ENCODE measurements at regions not wholly inside any gene's neighbourhood (a gene's known extent, or its start where the extent isn't known, plus 50 kb on each side); places are given as distances from the start of the nearest gene placed in this dataset.

- WGBS, 2 donors: 75 to 76% methylated on average over 5 of the region's 5 CpGs
- no peak for FAIRE-seq
- intact Hi-C loops (cut with DNase I): no loop called here
Observed at GRCh38 chr12:4148418-4149056, 125.0 kb upstream of the CCND2 start.

GRCh38 chr12:4147031-4147481, 126.5 kb upstream of the CCND2 start:
- Histone ChIP-seq H3K36me3 (no peaks in the 10 kb centered on the region), H3K4me3 (no peak overlapping the region), H3K27me3 (no peaks in the 10 kb centered on the region), H3K9me3 (no peaks in the 10 kb centered on the region), H3K4me1 (no peaks in the 10 kb centered on the region), H3K27ac (no peak overlapping the region)
- no peak for FAIRE-seq
- intact Hi-C loops (cut with DNase I): no loop called here
- DNase-seq: no peak
- no peak for TF ChIP-seq CTCF (IDR thresholded peaks at IDR 0.05)
- 71 to 78% methylated on average over 7 of the region's 7 CpGs for WGBS, 2 donors
- no peak for ATAC-seq

More at GRCh38 chr12:4148418-4149056, 125.0 kb upstream of the CCND2 start:
- peak in 2 of 6 donors; percentile 31 to 34 for DNase-seq
- ATAC-seq: peak in 2 of 4 donors; percentile 25 to 73
- TF ChIP-seq CTCF (IDR thresholded peaks at IDR 0.05): no peak
- Histone ChIP-seq H3K27ac (no peak overlapping the region), H3K4me1 (no peaks in the 10 kb centered on the region), H3K27me3 (no peaks in the 10 kb centered on the region), H3K36me3 (no peaks in the 10 kb centered on the region), H3K9me3 (no peaks in the 10 kb centered on the region), H3K4me3 (no peak overlapping the region)

- no peaks in the 10 kb centered on the region for H3K9me3 ChIP-seq
- FAIRE-seq (no peak), DNase-seq (no peak), ATAC-seq (no peak)
- no peaks in the 10 kb centered on the region for H3K36me3 ChIP-seq
- no peak for TF ChIP-seq CTCF (IDR thresholded peaks at IDR 0.05)
- no peak overlapping the region for H3K27ac ChIP-seq
- 81 to 83% methylated on average over 15 of the region's 15 CpGs for WGBS, 2 donors
- no peaks in the 10 kb centered on the region for H3K27me3 ChIP-seq
- no peaks in the 10 kb centered on the region for H3K4me1 ChIP-seq
- intact Hi-C loops (cut with DNase I): no loop called here
- H3K4me3 ChIP-seq: no peak overlapping the region
Observed at GRCh38 chr12:4145990-4146859, 127.3 kb upstream of the CCND2 start.

GRCh38 chr12:4144676-4145075, 128.9 kb upstream of the CCND2 start:
- Histone ChIP-seq H3K27me3 (no peaks in the 10 kb centered on the region), H3K4me1 (no peaks in the 10 kb centered on the region), H3K4me3 (no peak overlapping the region), H3K9me3 (no peaks in the 10 kb centered on the region), H3K27ac (no peak overlapping the region), H3K36me3 (no peaks in the 10 kb centered on the region)
- WGBS, 2 donors: 69 to 72% methylated on average over 2 of the region's 2 CpGs
- TF ChIP-seq CTCF (IDR thresholded peaks at IDR 0.05): no peak
- DNase-seq (no peak), ATAC-seq (no peak), FAIRE-seq (no peak)
- intact Hi-C loops (cut with DNase I): no loop called here

GRCh38 chr12:4143896-4144295, 129.7 kb upstream of the CCND2 start:
- H3K27ac ChIP-seq: no peak overlapping the region
- H3K9me3 ChIP-seq: no peaks in the 10 kb centered on the region
- no peak for DNase-seq
- no peaks in the 10 kb centered on the region for H3K4me1 ChIP-seq
- no peak for ATAC-seq
- intact Hi-C loops (cut with DNase I): no loop called here
- no peaks in the 10 kb centered on the region for H3K27me3 ChIP-seq
- no peak overlapping the region for H3K4me3 ChIP-seq
- WGBS, 2 donors: 84 to 86% methylated on average over 6 of the region's 6 CpGs
- no peaks in the 10 kb centered on the region for H3K36me3 ChIP-seq
- TF ChIP-seq CTCF (IDR thresholded peaks at IDR 0.05): no peak
- no peak for FAIRE-seq

Data from pancreas (tissue), 10 donors.